GM18519 (cell line): ENCODE measurements at regions not wholly inside any gene's neighbourhood (a gene's known extent, or its start where the extent isn't known, plus 50 kb on each side); places are given as distances from the start of the nearest gene placed in this dataset.
"Not testable (repeated sequence)": the region's sequence is repeated elsewhere in the genome, so short reads cannot be mapped to it uniquely, and the experiment has no call there.

Source experiments
- ATAC-seq: cut with Tn5 transposase; IDR thresholded peaks from one replicate; pipeline ENCODE4 v1.9.1; 2021; ENCODE audit warnings: mild to moderate bottlenecking, moderate library complexity; ENCODE audit not compliant: unreplicated experiment, low FRiP score

GRCh38 chr12:30578426-30578825 is 117.2 kb downstream of the IPO8 start:
- no peak for ATAC-seq

GRCh38 chr12:30573145-30573544 is 122.5 kb downstream of the IPO8 start:
- ATAC-seq: no peak

- ATAC-seq: no peak
Observed at GRCh38 chr12:30570211-30570890, 125.3 kb downstream of the IPO8 start.

GRCh38 chr12:30569426-30569825 is 126.2 kb downstream of the IPO8 start:
- no peak for ATAC-seq

- no peak for ATAC-seq
Observed at GRCh38 chr12:30568453-30568852, 127.2 kb downstream of the IPO8 start.

GRCh38 chr12:30567082-30567481 is 128.6 kb downstream of the IPO8 start:
- ATAC-seq: no peak

GRCh38 chr12:30564394-30564793 is 131.3 kb downstream of the IPO8 start:
- ATAC-seq: no peak

GRCh38 chr12:30548203-30548602 is 147.5 kb downstream of the IPO8 start:
- ATAC-seq: no peak

- ATAC-seq: no peak
Observed at GRCh38 chr12:30546121-30546520, 149.5 kb downstream of the IPO8 start.

GRCh38 chr12:30544704-30545103 is 151.0 kb downstream of the IPO8 start:
- ATAC-seq: not testable (repeated sequence)

GRCh38 chr12:30537228-30537627 is 158.4 kb downstream of the IPO8 start:
- no peak for ATAC-seq

- no peak for ATAC-seq
Observed at GRCh38 chr12:30533558-30534265, 162.0 kb downstream of the IPO8 start.

- no peak for ATAC-seq
Observed at GRCh38 chr12:30531731-30532678, 163.7 kb downstream of the IPO8 start.

GRCh38 chr12:30529489-30530269 is 166.0 kb downstream of the IPO8 start:
- ATAC-seq: no peak

- ATAC-seq: no peak
Observed at GRCh38 chr12:30525171-30525570, 170.5 kb downstream of the IPO8 start.

GRCh38 chr12:30520285-30520684 is 175.4 kb downstream of the IPO8 start:
- not testable (repeated sequence) for ATAC-seq

- ATAC-seq: no peak
Observed at GRCh38 chr12:30519535-30519934, 176.1 kb downstream of the IPO8 start.

- ATAC-seq: no peak
Observed at GRCh38 chr12:30517320-30517719, 178.3 kb downstream of the IPO8 start.

- ATAC-seq: no peak
Observed at GRCh38 chr12:30515351-30515750, 180.3 kb downstream of the IPO8 start.

GRCh38 chr12:30514666-30515065 is 181.0 kb downstream of the IPO8 start:
- no peak for ATAC-seq
